ENCODE measurements at regions not wholly inside any gene's neighbourhood (a gene's known extent, or its start where the extent isn't known, plus 50 kb on each side); places are given as distances from the start of the nearest gene placed in this dataset.
"Not testable (repeated sequence)": the region's sequence is repeated elsewhere in the genome, so short reads cannot be mapped to it uniquely, and the experiment has no call there.

DNA sequence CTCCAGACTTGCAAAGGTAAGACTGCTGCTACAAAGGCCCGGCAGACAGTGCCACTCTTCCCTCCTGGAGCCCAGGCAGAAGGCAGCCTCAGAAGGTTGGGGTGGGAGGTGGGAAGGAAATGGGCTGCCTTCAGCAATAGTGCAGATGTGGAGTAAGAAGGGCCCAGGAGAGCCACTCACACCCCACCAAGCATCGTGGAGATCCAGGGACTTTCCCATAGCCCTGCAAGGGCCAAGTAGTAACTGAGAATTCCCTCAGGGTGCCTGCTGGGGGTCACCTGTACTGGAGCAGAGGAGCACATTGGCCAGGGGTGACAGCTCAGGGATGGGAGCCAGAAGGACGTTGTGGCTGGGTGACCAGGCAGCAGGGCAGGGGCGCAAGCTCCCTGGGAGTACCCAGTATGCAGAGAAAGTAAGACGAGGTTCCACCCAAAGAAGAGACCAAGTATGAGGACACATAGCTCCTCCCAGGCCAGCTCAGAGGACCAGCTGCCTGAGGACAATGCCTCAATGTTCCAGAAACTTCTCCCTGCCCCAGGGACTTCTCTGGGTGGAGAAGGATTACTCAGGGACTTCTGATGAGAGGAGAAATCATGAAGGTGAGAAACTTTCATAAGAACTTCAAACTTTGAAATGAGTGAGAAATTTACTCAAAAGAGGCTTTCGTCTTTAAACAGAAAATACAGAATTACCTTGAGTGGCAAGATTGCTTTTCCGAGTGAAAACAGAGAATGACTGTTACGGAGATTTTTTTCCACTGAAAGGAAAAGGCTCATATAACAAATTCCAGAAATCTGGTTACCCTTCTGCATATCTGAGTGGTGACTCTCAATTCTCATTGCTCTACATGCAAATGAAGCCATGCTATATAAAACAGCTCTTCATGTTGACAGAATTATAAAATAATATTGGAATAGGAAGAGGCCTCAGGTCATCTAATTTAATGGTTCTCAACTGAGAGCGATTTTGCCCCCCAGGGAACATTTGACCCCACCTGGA lies 87.9 kb upstream of the TRIO start:
- DNase-seq (ENCODE audit: low read depth) = no peak

DNA sequence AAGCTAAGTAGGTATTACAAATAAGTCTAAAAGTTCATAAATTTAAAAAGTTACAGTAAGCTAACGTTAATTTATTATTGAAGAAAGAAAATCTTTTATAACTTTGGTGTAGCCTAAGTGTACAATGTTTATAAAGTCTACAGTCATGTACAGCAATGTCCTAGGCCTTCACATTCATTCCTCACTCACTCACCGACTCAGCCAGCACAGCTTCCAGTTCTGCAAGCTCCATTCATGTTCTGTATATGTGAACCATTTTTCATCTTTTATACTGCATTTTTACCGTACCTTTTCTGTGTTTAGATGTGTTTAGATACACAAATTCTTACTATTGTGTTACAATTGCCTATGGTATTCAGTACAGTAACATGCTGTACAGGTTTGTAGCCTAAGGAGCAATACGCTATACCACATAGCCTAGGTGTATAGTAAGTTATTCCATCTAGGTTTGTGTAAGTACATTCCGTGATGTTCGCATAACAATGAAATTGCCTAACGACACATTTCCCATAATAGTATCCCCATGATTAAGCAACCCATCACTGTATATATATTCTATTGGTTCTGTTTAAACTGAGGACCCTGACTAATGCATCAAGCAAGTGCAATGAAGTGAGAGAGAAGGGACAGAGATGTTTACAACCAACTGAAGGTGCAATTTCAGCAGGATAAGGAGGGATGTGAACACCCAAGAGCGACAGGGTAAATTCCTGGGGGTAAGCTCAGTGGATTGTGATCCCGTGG lies 88.9 kb upstream of the TRIO start:
- DNase-seq (ENCODE audit: low read depth) = no peak

DNA sequence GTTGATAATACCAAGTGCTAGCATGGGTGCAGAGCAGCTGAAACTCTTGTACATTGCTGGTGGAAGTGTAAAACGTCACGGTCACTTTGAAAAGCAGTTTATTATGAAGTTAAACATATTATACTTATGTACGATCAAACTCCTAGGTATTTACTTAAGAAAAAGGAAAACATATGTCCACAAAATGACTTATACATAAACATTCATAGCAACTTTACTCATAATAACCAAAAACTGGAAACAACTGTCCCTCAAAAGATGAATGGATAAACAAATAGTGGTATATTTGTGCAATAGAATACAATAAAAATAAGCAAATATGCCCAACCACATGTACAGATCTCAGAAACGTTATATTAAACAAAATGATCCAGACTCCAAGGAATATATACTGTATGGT lies 92.3 kb upstream of the TRIO start:
- DNase-seq (ENCODE audit: low read depth) = no peak

DNA sequence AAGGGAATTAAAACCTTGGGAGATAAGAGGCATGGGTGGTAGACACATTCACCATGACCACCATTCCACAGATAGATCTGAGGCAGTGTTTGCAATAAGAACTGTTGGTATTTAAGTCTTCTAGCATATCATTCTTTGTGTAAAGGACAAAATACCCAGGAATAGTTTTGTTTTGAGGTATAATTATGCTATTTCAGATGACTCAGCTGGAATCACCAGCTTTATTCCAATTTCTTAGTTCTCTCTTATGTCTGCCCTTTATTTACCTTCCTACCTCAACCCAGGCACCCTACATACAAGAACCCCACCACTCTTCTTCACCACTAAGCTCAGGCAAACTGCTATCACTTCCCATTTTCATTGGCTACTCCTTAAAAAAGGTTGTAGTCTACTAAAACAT lies 94.7 kb upstream of the TRIO start:
- DNase-seq (ENCODE audit: low read depth) = no peak

DNA sequence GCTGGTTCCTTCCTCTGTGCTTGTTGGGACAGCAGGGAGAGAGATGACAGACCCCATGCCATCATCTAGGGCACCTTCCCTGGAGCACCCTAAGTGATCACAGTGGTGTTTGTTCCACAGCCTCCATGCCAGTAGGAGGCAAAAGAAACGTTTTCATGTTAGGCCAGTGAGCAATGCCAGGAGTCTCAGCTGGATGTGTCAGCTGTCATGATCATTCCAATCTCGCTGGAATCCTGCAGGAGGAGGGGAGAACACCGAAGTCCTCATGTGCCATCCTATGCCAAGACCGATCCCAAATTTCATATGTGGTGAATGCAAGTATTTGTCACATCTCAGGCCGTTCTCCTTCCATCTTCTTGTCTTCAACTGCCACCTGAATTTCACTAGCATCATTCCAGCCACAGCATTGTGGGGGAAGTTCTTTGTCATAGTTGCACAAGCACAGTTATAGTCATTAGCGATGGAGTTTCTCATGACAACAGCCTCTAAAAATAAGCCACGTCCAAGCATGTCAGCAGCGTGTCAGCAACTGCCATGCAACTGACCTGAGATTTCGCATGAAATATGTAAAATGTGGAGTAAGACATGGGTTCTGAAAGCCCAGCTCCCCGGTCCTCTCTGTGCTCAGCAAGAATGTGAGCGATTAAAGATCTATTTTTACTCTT lies 97.2 kb upstream of the DNAH5 start:
- no peak for DNase-seq (ENCODE audit: low read depth)

DNA sequence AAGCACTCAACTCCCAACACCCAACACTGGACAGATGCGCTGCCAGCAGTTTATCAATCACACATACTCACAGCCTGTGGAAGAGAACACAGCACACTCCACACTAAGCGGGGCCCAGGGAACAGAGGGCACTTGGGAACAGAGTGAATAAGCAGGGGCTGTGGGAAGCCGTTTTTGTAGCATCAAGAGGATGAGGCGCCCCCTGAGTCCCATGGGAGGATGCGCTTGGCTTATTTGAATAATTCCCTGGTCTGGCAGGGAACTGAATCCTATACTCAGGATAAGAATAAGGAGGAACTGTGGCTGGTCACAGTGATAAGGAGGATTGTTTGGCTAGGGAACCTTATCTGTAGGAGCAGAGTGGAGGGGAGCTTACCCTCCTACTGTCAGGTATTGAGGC lies 96.1 kb upstream of the DNAH5 start:
- DNase-seq (ENCODE audit: low read depth) = no peak

DNA sequence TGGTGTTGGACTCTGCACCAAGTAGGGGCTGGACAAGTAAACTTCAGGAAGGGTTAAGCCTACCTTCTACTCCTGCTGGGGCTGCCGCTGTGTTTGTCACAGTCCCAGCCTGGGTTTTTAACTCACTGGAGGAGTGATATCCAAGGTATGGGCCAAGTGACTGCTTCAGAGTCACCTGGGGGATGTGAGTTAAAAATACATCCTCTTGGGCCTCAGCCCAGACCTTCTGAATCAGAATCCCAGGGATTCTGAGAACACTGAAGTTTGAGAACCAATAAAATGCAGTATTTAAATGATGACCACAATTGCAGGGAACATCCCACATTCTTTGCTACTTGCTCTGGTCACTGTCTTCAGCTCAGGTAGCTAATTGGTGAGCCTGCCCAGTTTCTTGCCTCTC lies 95.1 kb upstream of the DNAH5 start:
- no peak for DNase-seq (ENCODE audit: low read depth)

DNA sequence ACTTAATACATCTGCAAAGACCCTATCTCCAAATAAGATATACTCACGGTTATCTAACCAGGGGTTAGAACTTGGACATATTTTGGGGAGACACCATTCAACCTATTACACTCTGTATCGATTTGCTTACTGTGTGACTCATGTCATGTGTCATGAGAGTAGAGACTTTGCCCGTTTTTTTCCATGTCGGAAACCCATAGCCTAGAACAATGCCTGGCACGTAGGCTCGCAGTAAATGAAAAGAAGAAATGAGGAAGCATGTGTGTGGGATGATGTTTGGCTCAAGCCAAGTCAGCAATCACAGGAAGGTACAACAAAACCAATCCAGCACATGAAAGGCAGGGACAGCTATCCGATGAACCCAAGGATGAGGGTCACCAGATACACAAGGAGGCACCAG lies 94.6 kb upstream of the DNAH5 start:
- no peak for DNase-seq (ENCODE audit: low read depth)

DNA sequence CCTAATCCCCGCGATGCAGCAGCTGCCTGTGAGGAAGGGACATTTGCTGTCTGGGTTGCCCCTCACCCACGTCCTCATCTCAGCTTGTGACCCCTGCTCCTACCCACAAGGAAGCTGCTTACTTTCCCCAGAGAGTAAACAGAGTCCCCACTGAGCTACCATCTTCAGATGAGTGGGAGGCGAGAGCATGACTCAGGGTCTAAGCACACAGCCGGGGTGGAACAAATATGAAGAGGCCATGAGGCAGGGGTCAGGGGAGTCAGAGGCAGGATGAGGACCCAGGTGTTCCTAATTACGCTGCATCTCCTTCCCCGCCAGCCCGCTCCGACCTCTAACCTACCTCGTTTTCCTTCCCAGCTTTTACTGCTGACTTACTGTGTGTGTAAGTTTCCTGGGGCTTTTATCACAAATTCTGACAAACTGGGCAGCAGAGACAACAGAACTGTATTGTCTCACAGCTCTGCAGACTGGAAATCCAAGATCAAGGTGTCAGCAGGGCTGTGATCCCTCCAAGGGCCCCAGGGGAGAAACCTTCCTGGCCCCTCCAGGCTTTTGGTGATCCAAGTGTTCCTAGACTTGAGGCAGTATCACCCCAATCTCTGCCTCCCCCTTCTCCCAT lies 94.0 kb upstream of the DNAH5 start:
- no peak for DNase-seq (ENCODE audit: low read depth)

DNA sequence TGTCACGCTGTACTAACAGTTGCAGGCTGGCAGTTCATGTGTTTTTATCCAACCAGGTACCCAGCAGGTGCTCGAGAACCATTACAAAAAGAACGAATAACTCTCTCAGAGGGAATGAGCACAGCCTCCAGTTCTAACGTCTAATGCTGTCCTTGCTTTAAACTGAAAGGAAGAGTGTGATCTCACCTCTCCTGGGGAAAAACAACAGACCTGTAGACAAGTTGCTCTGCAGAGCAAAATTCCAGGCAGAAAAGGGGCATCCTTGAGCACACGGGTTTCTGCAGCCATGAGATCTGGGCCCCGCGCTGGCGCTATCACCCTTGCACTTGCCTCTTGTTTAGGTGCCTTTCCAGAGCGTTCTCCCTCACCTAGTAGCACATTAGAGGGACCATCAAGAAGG lies 92.5 kb upstream of the DNAH5 start:
- no peak for DNase-seq (ENCODE audit: low read depth)

DNA sequence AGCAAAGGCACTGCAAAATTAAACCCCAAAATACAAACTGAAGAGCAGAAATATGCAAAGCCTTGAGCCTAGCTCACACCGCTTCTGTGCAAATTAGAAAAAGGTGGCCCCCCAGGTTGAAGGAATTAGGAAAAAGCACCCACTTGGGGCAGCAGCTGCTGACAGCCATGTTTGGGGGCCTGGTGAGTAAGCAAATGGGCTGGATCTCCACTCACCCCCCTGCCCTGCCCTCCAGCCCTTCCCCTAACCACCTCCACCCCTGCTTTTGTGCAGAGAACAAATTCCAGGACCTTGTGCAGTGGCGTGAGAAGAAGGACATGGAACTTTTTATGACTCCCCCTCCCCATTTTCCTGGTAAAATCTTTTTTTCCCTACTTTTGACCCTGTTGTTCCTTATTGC lies 92.0 kb upstream of the DNAH5 start:
- DNase-seq (ENCODE audit: low read depth) = no peak

DNA sequence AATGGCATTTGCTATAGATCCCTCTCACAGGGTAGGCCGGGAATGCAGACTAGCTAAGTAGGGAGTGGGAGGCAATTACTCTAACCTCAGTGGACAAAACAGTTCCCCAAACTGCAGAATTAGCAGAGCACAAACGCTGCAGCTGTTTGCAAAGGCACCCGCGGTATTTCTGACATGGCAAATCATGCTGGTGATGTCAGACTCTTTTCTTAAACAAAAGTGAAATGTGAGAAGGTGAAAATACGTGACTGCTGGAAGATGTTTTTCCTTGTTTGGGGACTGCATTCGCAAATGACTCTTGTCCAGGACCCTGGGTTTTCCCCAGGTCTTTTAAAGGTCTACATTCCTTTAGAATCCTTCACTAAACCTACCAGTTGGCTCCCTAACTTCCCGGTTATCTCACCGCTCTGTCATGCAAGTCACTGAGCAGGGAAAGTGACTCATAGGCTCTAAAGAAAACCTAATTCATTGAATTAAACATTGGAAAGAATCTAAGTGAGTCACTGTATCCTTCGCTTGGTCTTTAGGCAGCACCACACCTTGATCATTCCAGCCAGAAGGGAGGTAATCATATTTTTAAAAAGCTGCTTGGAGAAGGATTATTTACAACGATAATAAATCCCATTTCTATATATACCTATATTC lies 91.5 kb upstream of the DNAH5 start:
- DNase-seq (ENCODE audit: low read depth) = no peak

DNA sequence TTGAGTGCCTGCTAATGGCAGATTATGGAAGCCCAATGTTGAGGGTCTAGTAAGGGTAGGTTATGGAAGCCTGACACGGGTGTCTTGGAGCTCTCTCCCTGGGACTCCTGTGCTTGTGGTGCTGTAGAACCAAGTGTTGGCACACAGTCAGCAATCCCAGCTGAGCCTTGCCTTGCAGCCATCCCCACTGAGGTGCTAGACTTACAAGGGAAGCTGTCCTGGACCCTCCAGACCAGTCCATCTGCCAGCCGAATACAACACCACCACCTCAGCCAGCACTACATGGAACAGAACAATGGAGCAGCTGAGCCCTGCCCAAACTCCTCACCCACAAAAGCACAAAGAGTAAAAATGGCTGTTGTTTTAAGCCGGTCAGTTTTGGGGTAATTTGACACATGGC lies 90.5 kb upstream of the DNAH5 start:
- DNase-seq (ENCODE audit: low read depth) = no peak

DNA sequence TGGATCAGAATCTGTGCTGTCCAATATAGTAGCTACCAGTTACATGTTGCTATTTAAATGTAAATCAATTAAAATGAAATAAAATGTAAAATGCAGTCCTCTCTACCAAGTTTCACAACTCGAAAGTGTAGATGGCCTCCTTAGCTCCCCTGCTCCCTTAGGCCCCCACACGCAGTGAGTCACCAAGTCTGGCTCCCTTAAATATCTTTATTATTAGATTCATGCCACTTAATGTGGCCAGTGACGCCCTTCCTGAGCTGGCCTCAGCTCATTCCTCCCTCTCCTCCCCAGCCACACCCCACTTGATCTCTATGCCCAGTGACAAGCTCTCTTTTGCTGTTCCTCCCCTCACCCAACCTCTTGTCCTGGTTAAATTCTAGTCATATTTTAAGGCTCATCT lies 88.4 kb upstream of the DNAH5 start:
- DNase-seq (ENCODE audit: low read depth) = no peak

DNA sequence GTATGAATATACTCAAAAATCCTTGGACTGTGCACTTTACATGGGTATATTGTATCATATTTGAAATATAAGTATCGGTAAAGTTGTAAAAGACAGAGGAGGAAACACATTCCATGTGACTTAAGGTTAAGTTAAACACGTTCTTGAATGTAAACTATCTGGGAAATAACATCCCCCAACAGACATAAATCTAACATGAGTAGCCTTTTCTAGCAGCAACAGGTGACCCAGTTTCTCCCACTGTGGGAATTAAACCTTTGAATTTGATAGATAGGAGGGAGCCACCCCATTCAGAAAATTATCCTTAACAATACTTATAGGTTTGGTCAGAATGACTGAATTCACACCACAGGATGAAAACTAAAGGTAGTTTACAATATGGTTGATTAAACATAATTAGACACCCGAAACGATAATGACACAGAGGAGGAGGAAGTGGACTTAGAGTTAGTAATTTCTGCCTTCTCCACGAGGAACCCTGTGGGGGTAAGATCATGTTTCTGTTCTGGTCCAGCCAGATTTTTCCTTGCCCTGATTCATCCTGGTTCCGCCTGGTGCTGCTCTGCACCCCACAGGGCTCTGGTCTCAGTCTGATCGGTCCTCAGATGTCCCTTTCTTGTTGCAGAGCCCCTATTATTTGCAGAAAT lies 84.6 kb upstream of the DNAH5 start:
- DNase-seq (ENCODE audit: low read depth) = no peak

DNA sequence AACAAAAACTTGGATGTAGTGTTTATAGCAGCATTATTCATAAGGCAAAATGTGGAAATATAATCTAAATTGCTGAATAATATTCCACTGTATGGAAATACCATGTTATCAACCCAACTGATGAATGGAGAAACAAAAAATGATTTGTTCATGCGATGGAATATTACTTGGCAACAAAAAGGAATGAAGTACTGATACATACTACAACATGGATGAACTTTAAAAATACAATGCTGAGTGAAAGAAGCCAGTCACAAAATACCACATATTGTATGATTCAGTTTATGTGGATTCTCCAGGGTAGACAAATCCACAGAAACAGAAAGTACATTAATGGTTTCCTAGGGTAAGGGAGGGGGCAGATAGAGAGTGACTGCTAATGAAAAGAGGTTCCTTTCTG lies 83.7 kb upstream of the DNAH5 start:
- DNase-seq (ENCODE audit: low read depth) = no peak

DNA sequence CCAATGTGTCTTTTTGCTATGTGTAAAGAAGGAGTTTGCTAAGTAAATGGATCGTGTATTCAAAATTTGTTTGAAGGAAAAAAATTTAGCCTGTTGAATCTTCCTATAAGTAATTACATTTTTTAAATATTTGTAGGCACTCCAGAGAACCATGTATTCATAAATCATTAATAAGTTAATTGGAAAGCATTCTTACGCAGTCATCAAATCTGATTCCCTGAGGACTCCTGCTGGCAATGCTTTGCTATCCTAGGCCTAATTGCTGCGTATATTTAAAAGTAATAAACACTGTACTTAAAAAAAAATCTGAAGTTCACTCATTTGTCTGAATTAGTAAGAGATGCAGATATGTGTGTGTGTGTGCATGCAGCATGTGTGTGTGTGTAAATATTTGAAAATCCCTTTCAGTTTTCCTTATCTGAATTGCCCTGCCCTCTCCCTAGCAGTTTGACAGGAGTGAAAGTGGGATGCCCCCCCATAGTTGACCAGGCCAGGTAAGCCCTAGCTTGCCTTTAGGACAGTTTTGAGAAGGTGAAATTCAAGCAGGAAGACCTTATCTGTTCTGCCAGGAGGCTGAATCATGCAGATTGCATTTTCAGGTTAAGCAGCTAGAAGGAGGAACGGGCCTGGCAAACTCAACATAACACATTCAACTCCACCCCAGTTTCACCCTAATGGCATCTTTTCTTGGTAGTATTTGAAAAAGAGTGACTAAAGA lies 81.2 kb upstream of the DNAH5 start:
- DNase-seq (ENCODE audit: low read depth) = no peak

DNA sequence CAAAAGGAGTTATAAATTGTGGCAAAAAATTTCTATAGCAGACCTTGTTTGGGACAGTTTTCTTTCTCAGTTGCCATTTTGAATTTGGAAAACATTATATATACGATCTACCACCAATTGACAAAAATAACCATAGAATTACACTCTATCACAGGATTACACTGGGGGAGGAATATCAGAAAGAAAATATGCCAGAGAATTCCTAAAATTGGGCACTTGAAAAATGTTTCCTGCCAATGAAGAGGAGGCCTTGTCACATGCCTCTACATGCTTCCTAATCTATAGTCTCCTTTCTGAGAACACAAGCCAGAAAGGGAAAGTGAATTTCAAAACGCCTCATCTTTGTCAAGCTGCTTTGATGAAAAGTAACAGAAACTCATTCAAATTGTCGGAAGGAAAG lies 78.5 kb upstream of the DNAH5 start:
- no peak for DNase-seq (ENCODE audit: low read depth)

DNA sequence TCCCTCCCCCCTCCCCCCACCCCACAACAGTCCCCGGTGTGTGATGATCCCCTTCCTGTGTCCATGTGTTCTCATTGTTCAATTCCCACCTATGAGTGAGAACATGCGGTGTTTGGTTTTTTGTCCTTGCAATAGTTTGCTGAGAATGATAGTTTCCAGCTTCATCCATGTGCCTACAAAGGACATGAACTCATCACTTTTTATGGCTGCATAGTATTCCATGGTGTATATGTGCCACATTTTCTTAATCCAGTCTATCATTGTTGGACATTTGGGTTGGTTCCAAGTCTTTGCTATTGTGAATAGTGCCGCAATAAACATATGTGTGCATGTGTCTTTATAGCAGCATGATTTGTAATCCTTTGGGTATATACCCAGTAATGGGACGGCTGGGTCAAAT lies 76.5 kb upstream of the DNAH5 start:
- DNase-seq (ENCODE audit: low read depth) = not testable (repeated sequence)

DNA sequence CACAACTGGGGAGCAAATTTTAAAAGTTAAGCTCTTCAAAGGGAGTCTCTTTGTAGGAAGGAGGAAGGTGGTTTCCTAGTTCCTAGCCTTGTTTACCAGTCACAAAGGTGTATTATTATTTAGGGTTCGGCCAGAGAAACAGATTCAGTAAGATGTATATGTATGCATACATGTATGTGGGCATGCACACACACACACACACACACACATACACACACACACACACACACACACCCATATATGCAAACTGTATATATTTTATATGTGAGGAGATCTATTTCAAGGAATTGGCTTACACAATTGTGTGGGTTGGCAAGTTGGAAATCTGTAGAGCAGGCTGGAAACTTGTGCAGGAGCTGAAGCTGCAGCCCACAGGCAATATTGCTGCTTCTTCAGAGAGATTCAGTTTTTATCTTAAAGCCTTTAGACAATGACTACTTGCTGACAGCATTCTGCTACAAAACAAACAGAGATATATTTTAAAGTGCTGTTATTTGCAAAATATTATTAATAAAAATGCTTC lies 75.3 kb upstream of the DNAH5 start:
- no peak for DNase-seq (ENCODE audit: low read depth)

Measured in stimulated activated CD8-positive, alpha-beta memory T cell treated with anti-CD3 and anti-CD28 coated beads, Interleukin-4, amount 100 ng/mL, for 24 hours (primary cell).